NCI-H748 (cell line): ENCODE measurements at regions not wholly inside any gene's neighbourhood (a gene's known extent, or its start where the extent isn't known, plus 50 kb on each side); places are given as distances from the start of the nearest gene placed in this dataset.
A peak's percentile ranks its signal among the peaks of the same experiment; 100 is the strongest.

Source experiments
- DNase-seq: peaks from one replicate; lab custom pipeline; 2025; ENCODE audit not compliant: unreplicated experiment; lab: John Stamatoyannopoulos, UW

GRCh38 chr6:156725712-156726111, 51.5 kb upstream of the ARID1B start:
- no peak for DNase-seq

GRCh38 chr6:156720691-156721685, 56.2 kb upstream of the ARID1B start:
- DNase-seq: no peak

- no peak for DNase-seq
Measured at GRCh38 chr6:156719720-156720563, 57.2 kb upstream of the ARID1B start.

GRCh38 chr6:156719395-156719719, 57.8 kb upstream of the ARID1B start:
- no peak for DNase-seq

GRCh38 chr6:156718647-156719394, 58.4 kb upstream of the ARID1B start:
- peak; percentile 11 for DNase-seq

GRCh38 chr6:156717542-156717941, 59.6 kb upstream of the ARID1B start:
- no peak for DNase-seq

GRCh38 chr6:156715839-156716238, 61.3 kb upstream of the ARID1B start:
- DNase-seq: no peak

GRCh38 chr6:156713548-156713947, 63.6 kb upstream of the ARID1B start:
- no peak for DNase-seq

GRCh38 chr6:156710479-156710878, 66.7 kb upstream of the ARID1B start:
- DNase-seq: peak; percentile 36

GRCh38 chr6:156707818-156708217, 69.4 kb upstream of the ARID1B start:
- DNase-seq: no peak

- DNase-seq: no peak
Measured at GRCh38 chr6:156703719-156704118, 73.5 kb upstream of the ARID1B start.

GRCh38 chr6:156701966-156702365, 75.2 kb upstream of the ARID1B start:
- DNase-seq: no peak

- no peak for DNase-seq
Measured at GRCh38 chr6:156700440-156701057, 76.6 kb upstream of the ARID1B start.

GRCh38 chr6:156699935-156700334, 77.2 kb upstream of the ARID1B start:
- DNase-seq: no peak

GRCh38 chr6:156699017-156699421, 78.2 kb upstream of the ARID1B start:
- DNase-seq: no peak

GRCh38 chr6:156698239-156699016, 78.8 kb upstream of the ARID1B start:
- no peak for DNase-seq

GRCh38 chr6:156697225-156697830, 79.8 kb upstream of the ARID1B start:
- no peak for DNase-seq

- DNase-seq: no peak
Measured at GRCh38 chr6:156695742-156696141, 81.4 kb upstream of the ARID1B start.

- DNase-seq: no peak
Measured at GRCh38 chr6:156694679-156695078, 82.5 kb upstream of the ARID1B start.

- DNase-seq: no peak
Measured at GRCh38 chr6:156691018-156691417, 86.2 kb upstream of the ARID1B start.
